ENCODE measurements at regions not wholly inside any gene's neighbourhood (a gene's known extent, or its start where the extent isn't known, plus 50 kb on each side); places are given as distances from the start of the nearest gene placed in this dataset.

- no peak overlapping the region for H3K4me3 ChIP-seq (ENCODE audit: low read length)
- H2AFZ ChIP-seq (ENCODE audit: low read depth, low read length): no peak overlapping the region
- H3K9me3 ChIP-seq (ENCODE audit: insufficient read depth, low read length): no peaks in the 10 kb centered on the region
- H3K27me3 ChIP-seq (ENCODE audit: low read depth, low read length): no peaks in the 10 kb centered on the region
- no peak overlapping the region for H3K9ac ChIP-seq (ENCODE audit: low read length)
- no peak overlapping the region for H3K27ac ChIP-seq (ENCODE audit: low read length)
- H3K4me1 ChIP-seq (ENCODE audit: low read length): peaks cover 9% of the 10 kb centered on the region
- TF ChIP-seq EZH2phosphoT487 (IDR thresholded peaks at IDR 0.05; ENCODE audit: low read depth) (no peak), CTCF (IDR thresholded peaks at IDR 0.05; ENCODE audit: low read depth, low read length) (no peak)
- no peaks in the 10 kb centered on the region for H3K36me3 ChIP-seq (replicated peaks; ENCODE audit: low read depth, low read length)
- H4K20me1 ChIP-seq (ENCODE audit: insufficient read depth, low read length): no peaks in the 10 kb centered on the region
- H3K4me2 ChIP-seq (ENCODE audit: low read length): no peak overlapping the region
- H3K79me2 ChIP-seq (ENCODE audit: low read length): no peaks in the 10 kb centered on the region
These were observed 84.7 kb upstream of the DOCK9 start for GRCh38 chr13:99062593-99062992.

GRCh38 chr13:99063178-99063577 lies 85.3 kb upstream of the DOCK9 start:
- Histone ChIP-seq H3K4me3 (ENCODE audit: low read length) (no peak overlapping the region), H3K36me3 (replicated peaks; ENCODE audit: low read depth, low read length) (no peaks in the 10 kb centered on the region), H4K20me1 (ENCODE audit: insufficient read depth, low read length) (no peaks in the 10 kb centered on the region), H3K79me2 (ENCODE audit: low read length) (no peaks in the 10 kb centered on the region), H3K9me3 (ENCODE audit: insufficient read depth, low read length) (no peaks in the 10 kb centered on the region), H3K9ac (ENCODE audit: low read length) (no peak overlapping the region), H3K4me1 (ENCODE audit: low read length) (peaks cover 9% of the 10 kb centered on the region), H2AFZ (ENCODE audit: low read depth, low read length) (no peak overlapping the region), H3K27ac (ENCODE audit: low read length) (no peak overlapping the region), H3K4me2 (ENCODE audit: low read length) (no peak overlapping the region), H3K27me3 (ENCODE audit: low read depth, low read length) (no peaks in the 10 kb centered on the region)
- TF ChIP-seq CTCF (IDR thresholded peaks at IDR 0.05; ENCODE audit: low read depth, low read length) (no peak), EZH2phosphoT487 (IDR thresholded peaks at IDR 0.05; ENCODE audit: low read depth) (no peak)

- TF ChIP-seq CTCF (IDR thresholded peaks at IDR 0.05; ENCODE audit: low read depth, low read length) (no peak), EZH2phosphoT487 (IDR thresholded peaks at IDR 0.05; ENCODE audit: low read depth) (no peak)
- no peaks in the 10 kb centered on the region for H3K9me3 ChIP-seq (ENCODE audit: insufficient read depth, low read length)
- H3K4me3 ChIP-seq (ENCODE audit: low read length): no peak overlapping the region
- no peaks in the 10 kb centered on the region for H3K79me2 ChIP-seq (ENCODE audit: low read length)
- H3K4me1 ChIP-seq (ENCODE audit: low read length): peaks cover 9% of the 10 kb centered on the region
- H2AFZ ChIP-seq (ENCODE audit: low read depth, low read length): no peak overlapping the region
- 0 out of 2 replicates have a peak overlapping the region, but pooled peaks have one; percentile 8 for H3K4me2 ChIP-seq (ENCODE audit: low read length)
- H3K27me3 ChIP-seq (ENCODE audit: low read depth, low read length): no peaks in the 10 kb centered on the region
- no peak overlapping the region for H3K9ac ChIP-seq (ENCODE audit: low read length)
- H3K36me3 ChIP-seq (replicated peaks; ENCODE audit: low read depth, low read length): no peaks in the 10 kb centered on the region
- H4K20me1 ChIP-seq (ENCODE audit: insufficient read depth, low read length): no peaks in the 10 kb centered on the region
- H3K27ac ChIP-seq (ENCODE audit: low read length): no peak overlapping the region
These were observed 86.1 kb upstream of the DOCK9 start for GRCh38 chr13:99063952-99064351.

DNA sequence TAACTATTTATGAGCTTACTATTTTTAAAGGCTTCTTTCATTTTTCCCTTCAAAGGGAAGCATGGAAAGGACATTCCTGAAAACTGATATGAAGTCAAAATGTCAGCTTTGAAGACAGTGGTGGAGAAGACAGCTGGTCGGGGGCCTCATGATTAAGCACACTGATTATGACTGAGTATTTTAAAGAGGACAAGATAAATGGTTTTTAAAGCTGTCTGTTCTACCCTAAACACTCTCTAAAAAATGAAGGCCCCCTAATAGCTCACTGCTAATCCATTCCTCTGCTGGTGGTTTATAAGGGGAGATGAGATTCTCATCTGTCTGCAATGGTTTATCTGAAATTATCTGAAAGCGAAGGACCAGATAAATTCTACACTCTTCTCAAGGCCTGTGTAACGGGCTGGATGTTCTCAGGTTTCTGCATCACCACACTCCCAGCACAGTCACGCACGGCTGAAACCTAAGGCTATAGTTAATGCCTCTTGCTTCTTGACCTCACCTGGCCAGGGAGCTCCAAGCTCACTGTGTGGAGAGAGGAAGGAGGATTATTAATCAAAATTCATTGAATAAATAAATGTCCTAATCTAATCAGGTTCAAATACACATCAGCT lies 86.9 kb upstream of the DOCK9 start:
- no peaks in the 10 kb centered on the region for H3K36me3 ChIP-seq (replicated peaks; ENCODE audit: low read depth, low read length)
- H4K20me1 ChIP-seq (ENCODE audit: insufficient read depth, low read length): no peaks in the 10 kb centered on the region
- H3K79me2 ChIP-seq (ENCODE audit: low read length): no peaks in the 10 kb centered on the region
- no peak overlapping the region for H3K4me3 ChIP-seq (ENCODE audit: low read length)
- no peak overlapping the region for H3K27ac ChIP-seq (ENCODE audit: low read length)
- no peak overlapping the region for H3K9ac ChIP-seq (ENCODE audit: low read length)
- H3K27me3 ChIP-seq (ENCODE audit: low read depth, low read length): no peaks in the 10 kb centered on the region
- no peak overlapping the region for H3K4me2 ChIP-seq (ENCODE audit: low read length)
- peaks cover 9% of the 10 kb centered on the region for H3K4me1 ChIP-seq (ENCODE audit: low read length)
- no peaks in the 10 kb centered on the region for H3K9me3 ChIP-seq (ENCODE audit: insufficient read depth, low read length)
- H2AFZ ChIP-seq (ENCODE audit: low read depth, low read length): no peak overlapping the region
- TF ChIP-seq EZH2phosphoT487 (IDR thresholded peaks at IDR 0.05; ENCODE audit: low read depth): no peak
- TF ChIP-seq CTCF (IDR thresholded peaks at IDR 0.05; ENCODE audit: low read depth, low read length): no peak

Data from OCI-LY3 (cell line).